ENCODE measurements at regions not wholly inside any gene's neighbourhood (a gene's known extent, or its start where the extent isn't known, plus 50 kb on each side); places are given as distances from the start of the nearest gene placed in this dataset.

GRCh38 chr6:50945789-50946188, 127.1 kb downstream of the TFAP2B start:
- 100% methylated on average over 1 of the region's 2 CpGs for WGBS (ENCODE audit: insufficient coverage)
- Histone ChIP-seq H2AFZ (ENCODE audit: insufficient read depth, low read depth, low read length, poor library complexity, severe bottlenecking) (no peak overlapping the region), H4K20me1 (ENCODE audit: control insufficient read depth, insufficient read depth, low read length, poor library complexity, severe bottlenecking) (no peaks in the 10 kb centered on the region), H3K36me3 (replicated peaks in 1 of 2; ENCODE audit: control extremely low read depth in 1 of 2, control insufficient read depth in 1 of 2, extremely low read depth in 1 of 2, insufficient read depth in 2 of 2, low read length in 1 of 2) (no peaks in the 10 kb centered on the region), H3K27me3 (replicated peaks in 1 of 4; ENCODE audit: control extremely low read depth in 1 of 4, control insufficient read depth in 3 of 4, insufficient read depth in 4 of 4, low read length in 3 of 4) (no peaks in the 10 kb centered on the region), H3K9ac (ENCODE audit: low read length) (no peak overlapping the region), H3K79me2 (ENCODE audit: control insufficient read depth, insufficient read depth, low read length) (no peaks in the 10 kb centered on the region), H3K4me2 (replicated peaks; ENCODE audit: low read depth, low read length, poor library complexity, severe bottlenecking) (no peak overlapping the region), H3K9me3 (ENCODE audit: control extremely low read depth in 1 of 3, control insufficient read depth in 2 of 3, insufficient read depth in 1 of 3, low read length in 2 of 3) (no peaks in the 10 kb centered on the region), H3K27ac (ENCODE audit: low read length in 2 of 2) (no peak overlapping the region), H3K4me3 (ENCODE audit: control extremely low read depth in 1 of 5, extremely low read depth in 1 of 5, insufficient read depth in 1 of 5, low read depth in 2 of 5, low read length in 4 of 5) (no peak overlapping the region), H3K4me1 (ENCODE audit: control insufficient read depth in 2 of 2, insufficient read depth in 2 of 2, low read length in 2 of 2) (no peaks in the 10 kb centered on the region)
- Mint-ChIP-seq H3K27ac (no peak overlapping the region), H3K4me3 (no peak overlapping the region), H3K27me3 (no peaks in the 10 kb centered on the region), H3K4me1 (no peaks in the 10 kb centered on the region), H3K9me3 (ENCODE audit: insufficient read depth) (no peaks in the 10 kb centered on the region)
- intact Hi-C loops (cut with micrococcal nuclease): no loop called here
- POLR2A ChIA-PET: no interaction called here
- CTCF ChIA-PET: no interaction called here
- TF ChIP-seq EZH2 (IDR thresholded peaks at IDR 0.05; ENCODE audit: borderline replicate concordance, insufficient read depth, low read depth, low read length, poor library complexity, severe bottlenecking) (no peak), CTCF (IDR thresholded peaks at IDR 0.05) (no peak)
- ATAC-seq (ENCODE audit: low read depth): no peak
- DNase-seq: no peak

GRCh38 chr6:50952092-50952907, 133.6 kb downstream of the TFAP2B start:
- CTCF ChIA-PET: no interaction called here
- Histone ChIP-seq H3K79me2 (ENCODE audit: control insufficient read depth, insufficient read depth, low read length) (no peaks in the 10 kb centered on the region), H3K36me3 (replicated peaks in 1 of 2; ENCODE audit: control extremely low read depth in 1 of 2, control insufficient read depth in 1 of 2, extremely low read depth in 1 of 2, insufficient read depth in 2 of 2, low read length in 1 of 2) (no peaks in the 10 kb centered on the region), H3K4me3 (ENCODE audit: control extremely low read depth in 1 of 5, extremely low read depth in 1 of 5, insufficient read depth in 1 of 5, low read depth in 2 of 5, low read length in 4 of 5) (no peak overlapping the region), H3K9me3 (ENCODE audit: control extremely low read depth in 1 of 3, control insufficient read depth in 2 of 3, insufficient read depth in 1 of 3, low read length in 2 of 3) (no peaks in the 10 kb centered on the region), H3K4me2 (replicated peaks; ENCODE audit: low read depth, low read length, poor library complexity, severe bottlenecking) (no peak overlapping the region), H3K4me1 (ENCODE audit: control insufficient read depth in 2 of 2, insufficient read depth in 2 of 2, low read length in 2 of 2) (no peaks in the 10 kb centered on the region), H4K20me1 (ENCODE audit: control insufficient read depth, insufficient read depth, low read length, poor library complexity, severe bottlenecking) (no peaks in the 10 kb centered on the region), H3K9ac (ENCODE audit: low read length) (no peak overlapping the region), H3K27me3 (replicated peaks in 1 of 4; ENCODE audit: control extremely low read depth in 1 of 4, control insufficient read depth in 3 of 4, insufficient read depth in 4 of 4, low read length in 3 of 4) (no peaks in the 10 kb centered on the region), H2AFZ (ENCODE audit: insufficient read depth, low read depth, low read length, poor library complexity, severe bottlenecking) (no peak overlapping the region), H3K27ac (ENCODE audit: low read length in 2 of 2) (no peak overlapping the region)
- Mint-ChIP-seq H3K4me3 (no peak overlapping the region), H3K9me3 (ENCODE audit: insufficient read depth) (no peaks in the 10 kb centered on the region), H3K4me1 (no peaks in the 10 kb centered on the region), H3K27ac (no peak overlapping the region), H3K27me3 (no peaks in the 10 kb centered on the region)
- TF ChIP-seq CTCF (IDR thresholded peaks at IDR 0.05) (no peak), EZH2 (IDR thresholded peaks at IDR 0.05; ENCODE audit: borderline replicate concordance, insufficient read depth, low read depth, low read length, poor library complexity, severe bottlenecking) (no peak)
- DNase-seq: no peak
- intact Hi-C loops (cut with micrococcal nuclease): no loop called here
- 37% methylated on average over 2 of the region's 5 CpGs for WGBS (ENCODE audit: insufficient coverage)
- no peak for ATAC-seq (ENCODE audit: low read depth)
- POLR2A ChIA-PET: no interaction called here

Data from B cell (primary cell).